Activated T-cell treated with anti-CD3 and anti-CD28 coated beads for 48 hours (primary cell): ENCODE measurements at regions not wholly inside any gene's neighbourhood (a gene's known extent, or its start where the extent isn't known, plus 50 kb on each side); places are given as distances from the start of the nearest gene placed in this dataset.
"Not testable (repeated sequence)": the region's sequence is repeated elsewhere in the genome, so short reads cannot be mapped to it uniquely, and the experiment has no call there.

Experiments
- DNase-seq: peaks from one replicate; pipeline ENCODE4 v3.0.0-alpha.2; 2020; ENCODE audit warnings: low read depth

- no peak for DNase-seq
Measured at GRCh38 chr6:11384531-11385309, 152.3 kb upstream of the NEDD9 start.

- peak; percentile 39 for DNase-seq
Measured at GRCh38 chr6:11381801-11382513, 149.5 kb upstream of the NEDD9 start.

- no peak for DNase-seq
Measured at GRCh38 chr6:11380969-11381744, 148.7 kb upstream of the NEDD9 start.

GRCh38 chr6:11380549-11380948, 148.1 kb upstream of the NEDD9 start:
- no peak for DNase-seq

- DNase-seq, result no peak
Measured at GRCh38 chr6:11379805-11380204, 147.3 kb upstream of the NEDD9 start.

GRCh38 chr6:11378639-11379038, 146.2 kb upstream of the NEDD9 start:
- DNase-seq, result no peak

- no peak for DNase-seq
Measured at GRCh38 chr6:11374036-11375010, 141.9 kb upstream of the NEDD9 start.

- no peak for DNase-seq
Measured at GRCh38 chr6:11373208-11373607, 140.7 kb upstream of the NEDD9 start.

GRCh38 chr6:11372186-11372790, 139.8 kb upstream of the NEDD9 start:
- DNase-seq, result not testable (repeated sequence)

GRCh38 chr6:11370191-11371018, 137.9 kb upstream of the NEDD9 start:
- DNase-seq, result no peak

GRCh38 chr6:11368760-11369159, 136.3 kb upstream of the NEDD9 start:
- DNase-seq, result no peak

- DNase-seq, result no peak
Measured at GRCh38 chr6:11368264-11368663, 135.8 kb upstream of the NEDD9 start.

GRCh38 chr6:11367638-11368199, 135.3 kb upstream of the NEDD9 start:
- no peak for DNase-seq

GRCh38 chr6:11366934-11367637, 134.6 kb upstream of the NEDD9 start:
- no peak for DNase-seq

GRCh38 chr6:11366183-11366933, 133.9 kb upstream of the NEDD9 start:
- peak; percentile 34 for DNase-seq

- no peak for DNase-seq
Measured at GRCh38 chr6:11364971-11365397, 132.5 kb upstream of the NEDD9 start.

GRCh38 chr6:11363881-11364576, 131.6 kb upstream of the NEDD9 start:
- DNase-seq, result peak; percentile 43

GRCh38 chr6:11362564-11362963, 130.1 kb upstream of the NEDD9 start:
- DNase-seq, result no peak
